Duodenal mucosa (tissue), 2 donors: ENCODE measurements at regions not wholly inside any gene's neighbourhood (a gene's known extent, or its start where the extent isn't known, plus 50 kb on each side); places are given as distances from the start of the nearest gene placed in this dataset.

Experiments
- H3K27ac ChIP-seq: one replicate; pipeline ENCODE4 v1.7.0; 2013; ENCODE audit warnings: low read depth, low read length
- H3K27me3 ChIP-seq, 2 donors: one replicate each; pipeline ENCODE4 v1.7.0; 2013; ENCODE audit warnings: low read length in 2 of 2, control low read depth in 1 of 2; ENCODE audit not compliant: insufficient read depth in 2 of 2, control insufficient read depth in 1 of 2
- H3K36me3 ChIP-seq, 2 donors: one replicate each; pipeline ENCODE4 v1.7.0; 2013; ENCODE audit warnings: low read length in 2 of 2, control low read depth in 1 of 2; ENCODE audit not compliant: insufficient read depth in 2 of 2, control insufficient read depth in 1 of 2
- H3K4me1 ChIP-seq, 2 donors: one replicate each; pipeline ENCODE4 v1.7.0; 2013; ENCODE audit warnings: low read length in 2 of 2, control low read depth in 1 of 2; ENCODE audit not compliant: insufficient read depth in 2 of 2, control insufficient read depth in 1 of 2
- H3K4me3 ChIP-seq, 2 donors: one replicate each; pipeline ENCODE4 v1.7.0; 2013; ENCODE audit warnings: low read length in 2 of 2, low read depth in 1 of 2
- H3K9ac ChIP-seq, 2 donors: one replicate each; pipeline ENCODE4 v1.7.0; 2013; ENCODE audit warnings: low read length in 2 of 2, low read depth in 1 of 2
- H3K9me3 ChIP-seq, 2 donors: one replicate each; pipeline ENCODE4 v1.7.0; 2013; ENCODE audit warnings: low read length in 2 of 2, control low read depth in 1 of 2; ENCODE audit not compliant: control insufficient read depth in 1 of 2

DNA sequence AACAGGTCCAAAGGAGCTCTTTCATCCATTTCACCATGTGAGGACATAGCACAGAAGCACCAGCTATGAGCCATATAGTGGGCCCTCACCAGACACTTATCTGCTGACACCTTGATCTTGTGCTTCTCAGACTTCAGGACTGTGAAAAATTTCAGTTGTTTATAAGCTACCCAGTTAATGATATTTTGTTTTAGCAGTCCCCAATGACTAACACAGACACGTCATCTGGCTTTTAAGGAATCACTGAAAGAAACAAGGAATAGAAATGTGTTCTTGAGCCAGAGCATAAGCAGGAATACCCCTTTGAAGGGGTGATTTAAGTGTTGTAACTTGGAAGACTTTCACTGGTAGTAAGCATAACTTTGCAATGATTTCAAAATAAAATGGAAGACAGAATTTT, 214.7 kb upstream of the PTCHD4 start:
- no peaks in the 10 kb centered on the region for H3K4me1 ChIP-seq
- no peaks in the 10 kb centered on the region for H3K36me3 ChIP-seq
- no peak overlapping the region for H3K4me3 ChIP-seq
- H3K27me3 ChIP-seq, result no peaks in the 10 kb centered on the region
- H3K9me3 ChIP-seq, result no peaks in the 10 kb centered on the region
- H3K9ac ChIP-seq, result no peak overlapping the region
- no peak overlapping the region for H3K27ac ChIP-seq

DNA sequence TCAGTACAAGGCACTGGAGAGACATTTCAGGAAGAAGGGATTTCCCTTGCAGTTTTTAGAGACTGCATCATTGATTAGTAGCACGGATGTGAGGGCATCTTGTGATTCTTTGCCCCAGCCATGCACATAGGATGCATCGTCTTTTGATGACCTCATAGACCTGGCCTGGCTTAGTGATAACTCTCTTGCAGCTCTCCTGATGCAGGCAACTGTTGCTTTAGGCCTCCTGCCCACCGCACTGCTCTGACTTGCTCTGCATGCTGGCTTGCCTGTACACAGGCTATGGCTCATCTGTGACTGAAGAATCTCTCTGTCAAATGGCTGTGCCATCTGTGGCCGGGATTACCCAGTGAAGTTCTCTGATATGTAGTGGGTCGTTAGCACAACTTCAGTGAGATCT, 207.7 kb upstream of the PTCHD4 start:
- Histone ChIP-seq H3K27me3 (no peaks in the 10 kb centered on the region), H3K9ac (no peak overlapping the region), H3K4me1 (no peaks in the 10 kb centered on the region), H3K9me3 (no peaks in the 10 kb centered on the region), H3K36me3 (no peaks in the 10 kb centered on the region), H3K27ac (no peak overlapping the region), H3K4me3 (no peak overlapping the region)

DNA sequence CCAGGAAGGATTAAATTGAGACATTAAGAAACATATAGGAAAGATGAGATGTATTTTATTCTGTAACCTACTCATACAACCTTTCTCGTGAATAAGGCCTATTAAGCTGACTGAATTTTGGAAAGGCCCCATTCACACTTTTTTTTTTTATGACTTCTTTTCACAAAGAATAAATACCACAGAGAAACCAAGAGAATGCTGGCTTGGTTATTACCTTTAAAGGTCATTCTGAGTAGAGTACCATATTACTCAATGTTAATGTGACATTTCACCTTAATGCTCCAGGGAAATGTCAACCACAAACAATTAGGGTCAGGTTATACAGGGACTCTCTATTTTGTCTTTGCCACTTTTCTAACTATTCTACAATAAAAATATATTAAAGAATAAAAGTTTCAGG, 204.9 kb upstream of the PTCHD4 start:
- Histone ChIP-seq H3K4me1 (no peaks in the 10 kb centered on the region), H3K27ac (no peak overlapping the region), H3K4me3 (no peak overlapping the region), H3K9ac (no peak overlapping the region), H3K9me3 (no peaks in the 10 kb centered on the region), H3K27me3 (no peaks in the 10 kb centered on the region), H3K36me3 (no peaks in the 10 kb centered on the region)

- H3K4me1 ChIP-seq, result no peaks in the 10 kb centered on the region
- H3K9ac ChIP-seq, result no peak overlapping the region
- H3K27me3 ChIP-seq, result no peaks in the 10 kb centered on the region
Observed at GRCh38 chr6:48315051-48315719, 204.2 kb upstream of the PTCHD4 start.

DNA sequence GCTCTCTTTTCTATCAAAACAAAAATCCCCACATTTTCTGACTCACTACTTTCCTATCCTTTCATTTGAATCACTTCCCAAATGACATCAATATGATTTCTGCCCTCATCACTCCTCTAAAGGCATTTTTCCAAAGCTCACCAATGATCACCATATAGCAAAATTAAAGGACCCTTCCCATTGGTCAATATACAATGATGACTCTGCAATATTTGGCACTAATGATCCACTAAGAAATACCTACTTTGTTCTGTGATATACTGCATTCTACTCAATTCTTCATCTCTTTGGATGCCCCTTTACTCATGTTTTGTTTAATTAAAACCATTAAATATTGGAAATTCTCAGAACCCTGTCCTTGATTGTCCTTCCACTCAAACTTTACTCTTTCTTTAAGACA, 200.3 kb upstream of the PTCHD4 start:
- no peak overlapping the region for H3K27ac ChIP-seq
- no peaks in the 10 kb centered on the region for H3K9me3 ChIP-seq
- H3K9ac ChIP-seq, result no peak overlapping the region
- no peak overlapping the region for H3K4me3 ChIP-seq
- no peaks in the 10 kb centered on the region for H3K36me3 ChIP-seq
- H3K27me3 ChIP-seq, result no peaks in the 10 kb centered on the region
- H3K4me1 ChIP-seq, result no peaks in the 10 kb centered on the region

More at GRCh38 chr6:48315051-48315719, 204.2 kb upstream of the PTCHD4 start:
- Histone ChIP-seq H3K4me3 (no peak overlapping the region), H3K36me3 (no peaks in the 10 kb centered on the region), H3K9me3 (no peaks in the 10 kb centered on the region), H3K27ac (no peak overlapping the region)

DNA sequence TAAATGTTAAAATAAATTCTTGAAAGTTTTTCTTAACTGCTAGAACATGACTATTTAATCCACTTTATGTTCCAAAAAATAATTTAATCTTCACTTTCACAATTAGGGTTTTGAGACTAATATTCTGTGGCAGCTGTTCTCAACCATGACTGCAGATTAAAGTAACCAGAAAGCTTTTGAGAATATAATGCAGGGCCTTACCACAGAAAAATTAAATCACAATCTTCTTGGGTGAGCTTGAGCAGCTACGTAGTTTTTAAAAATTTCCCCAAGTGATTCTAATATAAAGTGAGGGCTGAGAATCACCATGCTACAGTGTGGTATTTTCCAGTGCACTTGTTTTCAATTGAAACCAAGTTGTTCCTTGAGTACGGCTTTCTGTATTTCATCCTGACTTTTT, 196.6 kb upstream of the PTCHD4 start:
- Histone ChIP-seq H3K9ac (no peak overlapping the region), H3K4me3 (no peak overlapping the region), H3K36me3 (no peaks in the 10 kb centered on the region), H3K27ac (no peak overlapping the region), H3K4me1 (no peaks in the 10 kb centered on the region), H3K27me3 (no peaks in the 10 kb centered on the region), H3K9me3 (peaks cover 5 to 7% of the 10 kb centered on the region in 2 donors)

GRCh38 chr6:48290595-48290994, 179.6 kb upstream of the PTCHD4 start:
- Histone ChIP-seq H3K36me3 (no peaks in the 10 kb centered on the region), H3K4me3 (no peak overlapping the region), H3K27me3 (no peaks in the 10 kb centered on the region), H3K4me1 (no peaks in the 10 kb centered on the region), H3K9ac (no peak overlapping the region), H3K9me3 (peaks cover 6 to 7% of the 10 kb centered on the region in 2 donors), H3K27ac (no peak overlapping the region)

- H3K36me3 ChIP-seq, result no peaks in the 10 kb centered on the region
- H3K27me3 ChIP-seq, result no peaks in the 10 kb centered on the region
- H3K4me1 ChIP-seq, result no peaks in the 10 kb centered on the region
- no peak overlapping the region for H3K4me3 ChIP-seq
- no peak overlapping the region for H3K9ac ChIP-seq
- peaks cover 6 to 11% of the 10 kb centered on the region in 2 donors for H3K9me3 ChIP-seq
- no peak overlapping the region for H3K27ac ChIP-seq
Observed at GRCh38 chr6:48289841-48290240, 178.8 kb upstream of the PTCHD4 start.

DNA sequence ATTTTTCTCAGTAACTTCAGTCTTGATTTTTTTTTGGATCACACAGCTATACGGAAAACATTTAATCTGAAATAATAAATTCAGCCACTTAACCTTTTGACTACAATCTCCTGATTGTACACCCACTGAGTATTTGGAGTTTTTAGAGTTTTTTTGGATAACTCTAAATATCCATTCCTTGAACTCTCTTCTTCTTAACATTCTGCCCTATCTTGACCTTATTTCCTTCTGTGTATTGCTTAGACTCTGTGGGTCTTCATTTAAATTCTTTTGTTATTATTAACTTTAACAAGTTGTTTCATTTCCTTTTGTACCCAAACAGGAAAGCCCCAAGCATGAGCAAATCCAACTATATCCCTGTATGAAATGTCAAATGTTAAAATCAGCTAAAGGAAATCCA, 170.2 kb upstream of the PTCHD4 start:
- H3K4me3 ChIP-seq, result no peak overlapping the region
- H3K36me3 ChIP-seq, result no peaks in the 10 kb centered on the region
- no peaks in the 10 kb centered on the region for H3K27me3 ChIP-seq
- H3K9ac ChIP-seq, result no peak overlapping the region
- H3K27ac ChIP-seq, result no peak overlapping the region
- H3K9me3 ChIP-seq, result peaks cover 0 to 7% of the 10 kb centered on the region in 2 donors
- no peaks in the 10 kb centered on the region for H3K4me1 ChIP-seq

GRCh38 chr6:48280035-48280620, 169.1 kb upstream of the PTCHD4 start:
- no peak overlapping the region for H3K4me3 ChIP-seq
- no peaks in the 10 kb centered on the region for H3K9me3 ChIP-seq
- H3K9ac ChIP-seq, result no peak overlapping the region
- no peaks in the 10 kb centered on the region for H3K36me3 ChIP-seq
- H3K27me3 ChIP-seq, result no peaks in the 10 kb centered on the region
- H3K4me1 ChIP-seq, result no peaks in the 10 kb centered on the region
- H3K27ac ChIP-seq, result no peak overlapping the region
